ENCODE measurements at regions not wholly inside any gene's neighbourhood (a gene's known extent, or its start where the extent isn't known, plus 50 kb on each side); places are given as distances from the start of the nearest gene placed in this dataset.
"Not testable (repeated sequence)": the region's sequence is repeated elsewhere in the genome, so short reads cannot be mapped to it uniquely, and the experiment has no call there.

- ChIA-PET POLR2A (no interaction called here), CTCF (no interaction called here)
- no peak overlapping the region for H3K4me3 Mint-ChIP-seq
- intact Hi-C loops (cut with micrococcal nuclease) = no loop called here
- peaks cover 2% of the 10 kb centered on the region for H3K27me3 Mint-ChIP-seq
- no peaks in the 10 kb centered on the region for H3K9me3 Mint-ChIP-seq
- no peak overlapping the region for H3K27ac Mint-ChIP-seq
- H3K4me1 Mint-ChIP-seq (ENCODE audit: low read depth) = no peaks in the 10 kb centered on the region
- H3K36me3 Mint-ChIP-seq = no peaks in the 10 kb centered on the region
- no peak for DNase-seq
Measured at GRCh38 chr11:101835506-101836063, 79.2 kb upstream of the CEP126 start.

GRCh38 chr11:101830475-101830874, 84.3 kb upstream of the CEP126 start:
- POLR2A ChIA-PET; DNase-seq; H3K4me1 Mint-ChIP-seq (ENCODE audit: low read depth); H3K36me3 Mint-ChIP-seq; intact Hi-C loops (cut with micrococcal nuclease); CTCF ChIA-PET; H3K27ac Mint-ChIP-seq; H3K4me3 Mint-ChIP-seq; H3K9me3 Mint-ChIP-seq; H3K27me3 Mint-ChIP-seq: not testable (repeated sequence)

- Mint-ChIP-seq H3K27ac (no peak overlapping the region), H3K4me3 (no peak overlapping the region), H3K9me3 (no peaks in the 10 kb centered on the region), H3K27me3 (peaks cover 3% of the 10 kb centered on the region), H3K4me1 (ENCODE audit: low read depth) (no peaks in the 10 kb centered on the region), H3K36me3 (no peaks in the 10 kb centered on the region)
- POLR2A ChIA-PET = no interaction called here
- CTCF ChIA-PET = no interaction called here
- intact Hi-C loops (cut with micrococcal nuclease) = no loop called here
- DNase-seq = no peak
Measured at GRCh38 chr11:101825531-101825930, 89.3 kb upstream of the CEP126 start.

GRCh38 chr11:101817581-101817980, 97.2 kb upstream of the CEP126 start:
- no peaks in the 10 kb centered on the region for H3K27me3 Mint-ChIP-seq

GRCh38 chr11:101816613-101817012, 98.2 kb upstream of the CEP126 start:
- DNase-seq = no peak
- no peaks in the 10 kb centered on the region for H3K36me3 Mint-ChIP-seq
- H3K27ac Mint-ChIP-seq = no peak overlapping the region
- H3K4me1 Mint-ChIP-seq (ENCODE audit: low read depth) = no peaks in the 10 kb centered on the region
- ChIA-PET CTCF (no interaction called here), POLR2A (no interaction called here)
- intact Hi-C loops (cut with micrococcal nuclease) = no loop called here
- no peak overlapping the region for H3K4me3 Mint-ChIP-seq
- H3K27me3 Mint-ChIP-seq = no peaks in the 10 kb centered on the region
- peaks cover 2% of the 10 kb centered on the region for H3K9me3 Mint-ChIP-seq

More at GRCh38 chr11:101817581-101817980, 97.2 kb upstream of the CEP126 start:
- no peak for DNase-seq
- Mint-ChIP-seq H3K9me3 (no peaks in the 10 kb centered on the region), H3K4me1 (ENCODE audit: low read depth) (no peaks in the 10 kb centered on the region), H3K27ac (no peak overlapping the region), H3K36me3 (no peaks in the 10 kb centered on the region), H3K4me3 (no peak overlapping the region)
- ChIA-PET POLR2A (no interaction called here), CTCF (interaction anchor here (0.6 kb wide), 1 partner anchor 128 kb away, joined by 3 read pairs; no protein-coding TSS in a partner anchor)
- intact Hi-C loops (cut with micrococcal nuclease) = no loop called here

- H3K27ac Mint-ChIP-seq = no peak overlapping the region
- intact Hi-C loops (cut with micrococcal nuclease) = no loop called here
Measured at GRCh38 chr11:101812546-101812945, 102.3 kb upstream of the CEP126 start.

DNA sequence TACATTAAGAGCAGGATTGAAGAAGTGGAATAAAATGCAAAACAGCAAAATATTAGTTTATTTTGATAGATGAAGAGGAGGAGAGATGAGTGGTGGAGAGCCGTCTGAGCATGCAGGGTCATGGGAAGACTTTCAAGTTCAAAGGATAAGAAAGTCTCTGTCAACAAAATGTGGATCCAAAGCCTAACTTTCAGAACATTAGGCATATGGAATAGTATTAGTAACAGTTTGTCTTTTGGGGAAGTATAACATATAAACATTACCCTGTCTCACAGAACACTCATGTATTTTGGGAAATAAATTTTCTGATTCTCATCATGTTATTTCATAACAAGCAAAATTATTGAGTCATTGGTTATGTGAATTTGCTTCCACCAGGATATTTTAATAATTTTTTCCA, 104.3 kb upstream of the CEP126 start:
- Mint-ChIP-seq H3K27me3 (no peaks in the 10 kb centered on the region), H3K36me3 (no peaks in the 10 kb centered on the region), H3K27ac (no peak overlapping the region), H3K4me3 (no peak overlapping the region), H3K4me1 (ENCODE audit: low read depth) (no peaks in the 10 kb centered on the region), H3K9me3 (peaks cover 5% of the 10 kb centered on the region)
- ChIA-PET CTCF (no interaction called here), POLR2A (no interaction called here)
- intact Hi-C loops (cut with micrococcal nuclease) = no loop called here
- no peak for DNase-seq

More at GRCh38 chr11:101812546-101812945, 102.3 kb upstream of the CEP126 start:
- no peak for DNase-seq
- Mint-ChIP-seq H3K27me3 (no peaks in the 10 kb centered on the region), H3K36me3 (no peaks in the 10 kb centered on the region), H3K9me3 (peaks cover 5% of the 10 kb centered on the region), H3K4me1 (ENCODE audit: low read depth) (no peaks in the 10 kb centered on the region), H3K4me3 (no peak overlapping the region)
- ChIA-PET CTCF (no interaction called here), POLR2A (no interaction called here)

DNA sequence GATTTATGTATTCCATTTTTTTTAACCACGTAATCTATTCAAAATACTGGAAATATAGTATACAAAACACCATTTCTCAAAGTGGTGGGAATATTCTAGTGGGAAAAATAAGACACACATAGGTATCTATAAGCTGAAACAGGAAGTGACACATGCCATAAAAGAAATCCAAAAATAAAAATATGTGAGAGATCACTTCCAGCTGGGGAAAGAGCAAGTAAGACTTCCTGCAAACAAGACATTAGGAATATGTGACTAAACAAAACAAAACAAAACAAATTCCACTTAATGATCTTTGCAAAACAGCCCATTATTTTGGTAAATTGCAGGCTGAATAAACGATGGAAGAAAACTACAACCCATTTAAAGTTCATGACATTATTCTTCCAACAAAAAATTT, 107.3 kb upstream of the CEP126 start:
- Mint-ChIP-seq H3K4me1 (ENCODE audit: low read depth) (no peaks in the 10 kb centered on the region), H3K27ac (no peak overlapping the region), H3K4me3 (no peak overlapping the region), H3K9me3 (peaks cover 5% of the 10 kb centered on the region), H3K27me3 (no peaks in the 10 kb centered on the region), H3K36me3 (no peaks in the 10 kb centered on the region)
- intact Hi-C loops (cut with micrococcal nuclease) = no loop called here
- POLR2A ChIA-PET = no interaction called here
- CTCF ChIA-PET = no interaction called here
- no peak for DNase-seq

DNA sequence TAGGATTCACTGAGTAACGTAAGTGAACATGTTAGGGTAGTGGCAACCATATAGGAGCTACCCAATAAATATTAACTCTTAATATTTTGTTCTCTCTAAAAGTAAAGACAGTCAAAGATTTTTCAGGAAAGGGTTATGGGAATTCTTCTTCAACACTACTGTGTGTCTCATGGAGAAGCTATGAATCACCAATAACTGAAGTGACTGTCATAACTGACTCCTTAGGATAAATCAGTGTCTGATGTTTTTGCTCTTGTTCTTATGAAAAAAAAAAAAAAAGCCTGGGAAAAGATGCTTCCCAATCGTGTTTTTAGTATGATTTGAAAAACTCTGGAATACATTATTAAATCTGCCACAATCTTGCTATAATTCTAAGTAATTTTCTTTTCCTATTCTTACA, 111.2 kb upstream of the CEP126 start:
- no peak for DNase-seq

GRCh38 chr11:101797335-101797734, 117.5 kb upstream of the CEP126 start:
- ChIA-PET POLR2A (no interaction called here), CTCF (no interaction called here)
- no peaks in the 10 kb centered on the region for H3K27me3 Mint-ChIP-seq
- no peak overlapping the region for H3K27ac Mint-ChIP-seq
- peaks cover 1% of the 10 kb centered on the region for H3K9me3 Mint-ChIP-seq
- DNase-seq = no peak
- H3K4me1 Mint-ChIP-seq (ENCODE audit: low read depth) = no peaks in the 10 kb centered on the region
- no peak overlapping the region for H3K4me3 Mint-ChIP-seq
- intact Hi-C loops (cut with micrococcal nuclease) = no loop called here
- H3K36me3 Mint-ChIP-seq = no peaks in the 10 kb centered on the region

More for the DNA sequence above, 111.2 kb upstream of the CEP126 start:
- POLR2A ChIA-PET = no interaction called here
- H3K36me3 Mint-ChIP-seq = no peaks in the 10 kb centered on the region
- H3K27ac Mint-ChIP-seq = no peak overlapping the region
- intact Hi-C loops (cut with micrococcal nuclease) = no loop called here
- H3K27me3 Mint-ChIP-seq = no peaks in the 10 kb centered on the region
- H3K9me3 Mint-ChIP-seq = peaks cover 3% of the 10 kb centered on the region
- no peak overlapping the region for H3K4me3 Mint-ChIP-seq
- CTCF ChIA-PET = no interaction called here
- H3K4me1 Mint-ChIP-seq (ENCODE audit: low read depth) = no peaks in the 10 kb centered on the region

DNA sequence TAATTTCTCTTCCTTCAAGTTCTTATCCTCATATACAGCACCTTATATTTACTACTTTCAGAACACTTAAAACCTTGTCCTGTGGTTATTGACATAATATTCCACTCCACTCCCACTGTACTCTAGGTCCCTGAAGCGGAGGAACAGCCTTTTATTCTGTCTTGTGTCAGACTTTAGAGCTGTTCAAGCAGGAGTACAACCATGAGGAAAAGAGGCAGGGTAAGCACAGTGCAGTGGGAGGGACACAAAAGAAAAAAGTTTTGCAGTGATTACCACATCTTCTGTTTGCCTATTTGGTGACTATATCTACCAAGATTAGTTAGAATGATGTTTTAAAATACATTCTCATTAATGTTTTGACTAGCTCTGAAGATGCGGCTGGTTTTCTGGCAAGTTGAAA, 122.0 kb upstream of the CEP126 start:
- no peak overlapping the region for H3K27ac Mint-ChIP-seq
- ChIA-PET CTCF (no interaction called here), POLR2A (no interaction called here)
- DNase-seq = no peak
- no peaks in the 10 kb centered on the region for H3K4me1 Mint-ChIP-seq (ENCODE audit: low read depth)
- no peak overlapping the region for H3K4me3 Mint-ChIP-seq
- no peaks in the 10 kb centered on the region for H3K36me3 Mint-ChIP-seq
- H3K9me3 Mint-ChIP-seq = no peaks in the 10 kb centered on the region
- H3K27me3 Mint-ChIP-seq = no peaks in the 10 kb centered on the region
- intact Hi-C loops (cut with micrococcal nuclease) = no loop called here

DNA sequence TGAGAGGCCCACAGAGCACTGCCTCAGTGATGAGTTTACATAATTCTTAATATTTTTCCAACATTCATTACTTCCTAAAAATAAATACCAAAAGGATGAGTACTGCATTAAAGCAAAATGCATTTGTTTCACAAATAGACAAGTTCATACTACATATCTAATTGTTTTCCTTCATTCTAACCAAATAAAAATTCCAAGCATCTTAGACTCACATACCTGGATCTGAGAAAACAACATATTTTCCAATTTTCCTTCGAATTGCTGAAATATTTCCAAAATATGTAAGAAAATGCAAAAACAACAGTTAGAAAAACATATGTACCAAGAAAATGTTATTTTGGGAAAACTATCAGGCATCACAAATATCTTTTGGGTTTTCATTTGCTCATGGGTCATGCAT, 127.9 kb upstream of the CEP126 start:
- Mint-ChIP-seq H3K4me3 (no peak overlapping the region), H3K4me1 (ENCODE audit: low read depth) (no peaks in the 10 kb centered on the region), H3K9me3 (peaks cover 7% of the 10 kb centered on the region), H3K36me3 (no peaks in the 10 kb centered on the region), H3K27me3 (no peaks in the 10 kb centered on the region), H3K27ac (no peak overlapping the region)
- DNase-seq = no peak
- CTCF ChIA-PET = no interaction called here
- intact Hi-C loops (cut with micrococcal nuclease) = no loop called here
- POLR2A ChIA-PET = no interaction called here

GRCh38 chr11:101786421-101786820, 128.4 kb upstream of the CEP126 start:
- Mint-ChIP-seq H3K4me1 (ENCODE audit: low read depth) (no peaks in the 10 kb centered on the region), H3K36me3 (no peaks in the 10 kb centered on the region), H3K27ac (no peak overlapping the region), H3K9me3 (peaks cover 7% of the 10 kb centered on the region), H3K27me3 (no peaks in the 10 kb centered on the region), H3K4me3 (no peak overlapping the region)
- no peak for DNase-seq
- intact Hi-C loops (cut with micrococcal nuclease) = no loop called here
- ChIA-PET CTCF (no interaction called here), POLR2A (no interaction called here)

DNA sequence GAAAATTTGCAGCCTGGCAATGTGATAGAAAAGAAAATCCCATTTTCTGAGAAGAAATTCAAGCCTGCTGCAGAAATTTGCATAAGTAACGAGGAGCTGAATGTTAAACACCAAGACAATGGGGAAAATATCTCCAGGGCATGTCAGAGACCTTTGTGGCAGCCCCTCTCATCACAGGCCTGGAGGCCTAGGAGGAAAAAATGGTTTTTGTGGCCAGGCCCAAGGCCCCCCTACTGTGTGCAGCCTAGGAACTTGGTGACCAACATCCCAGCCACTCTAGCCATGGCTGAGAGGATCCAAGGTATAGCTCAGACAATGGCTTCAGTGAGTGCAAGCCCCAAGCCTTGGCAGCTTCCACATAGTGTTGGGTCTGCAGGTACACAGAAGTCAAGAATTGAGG, 135.6 kb upstream of the CEP126 start:
- H3K36me3 Mint-ChIP-seq; intact Hi-C loops (cut with micrococcal nuclease); CTCF ChIA-PET; DNase-seq; H3K4me1 Mint-ChIP-seq (ENCODE audit: low read depth); H3K4me3 Mint-ChIP-seq; H3K27me3 Mint-ChIP-seq; POLR2A ChIA-PET; H3K27ac Mint-ChIP-seq: not testable (repeated sequence)
- H3K9me3 Mint-ChIP-seq = peaks cover 21% of the 10 kb centered on the region

Measured in activated CD4-positive, alpha-beta memory T cell treated with anti-CD3 and anti-CD28 coated beads for 36 hours (primary cell).